CD4-positive, alpha-beta T cell (primary cell): ENCODE measurements at regions not wholly inside any gene's neighbourhood (a gene's known extent, or its start where the extent isn't known, plus 50 kb on each side); places are given as distances from the start of the nearest gene placed in this dataset.
"Not testable (repeated sequence)": the region's sequence is repeated elsewhere in the genome, so short reads cannot be mapped to it uniquely, and the experiment has no call there.

Experiments used
- ATAC-seq: fragments of 200-7000 bp; cut with Tn5 transposase; one replicate; pipeline ENCODE4 v1.10.0; 2022; ENCODE audit warnings: mild to moderate bottlenecking; ENCODE audit not compliant: poor library complexity
- CTCF ChIA-PET: fragments of 350-600 bp; sonication (Branson Sonifier 250); formaldehyde crosslinking; loops from one replicate; lab custom pipeline; 2021; ENCODE audit warnings: antibody characterized with exemption, inconsistent platforms; lab: Charles Lee
- POLR2A ChIA-PET: fragments of 350-600 bp; sonication (Branson Sonifier 250); formaldehyde crosslinking; loops from one replicate; lab custom pipeline; 2021; ENCODE audit warnings: antibody characterized with exemption, inconsistent platforms; lab: Charles Lee
- DNase-seq, 14 experiments: peaks; one replicate each; pipeline ENCODE4 v3.0.0-alpha.2; 2013 to 2020; ENCODE audit warnings: mixed read lengths in 2 of 14
- H3K27ac ChIP-seq, 2 donors: one replicate each; pipeline versions ENCODE4 v1.5.1 to v1.7.0; 2013; ENCODE audit warnings: low read length in 2 of 2, low read depth in 1 of 2, mild to moderate bottlenecking in 1 of 2
- H3K27me3 ChIP-seq, 2 experiments: 1 replicate in 1 of 2; 2 replicates in 1 of 2; pipeline versions ENCODE4 v1.6.1 to v1.7.0; 2013; ENCODE audit warnings: low read length in 2 of 2, control low read depth in 1 of 2, mild to moderate bottlenecking in 1 of 2, moderate library complexity in 1 of 2; ENCODE audit not compliant: insufficient read depth in 2 of 2, control insufficient read depth in 1 of 2
- H3K36me3 ChIP-seq: one replicate; pipeline ENCODE4 v1.6.1; 2013; ENCODE audit warnings: low read length, control low read depth; ENCODE audit not compliant: insufficient read depth
- H3K4me1 ChIP-seq: one replicate; pipeline ENCODE4 v1.6.1; 2013; ENCODE audit warnings: low read length, control low read depth; ENCODE audit not compliant: insufficient read depth
- H3K4me3 ChIP-seq: one replicate; pipeline ENCODE4 v1.5.1; 2013; ENCODE audit warnings: mild to moderate bottlenecking, low read length, moderate library complexity
- H3K9me3 ChIP-seq, 2 experiments: 1 replicate in 1 of 2; 2 replicates in 1 of 2; pipeline versions ENCODE4 v1.6.1 to v1.7.0; 2013; ENCODE audit warnings: low read length in 2 of 2, mild to moderate bottlenecking in 2 of 2, control low read depth in 1 of 2, moderate library complexity in 1 of 2; ENCODE audit not compliant: control insufficient read depth in 1 of 2, insufficient read depth in 1 of 2
- H3K27ac Mint-ChIP-seq: one replicate; pipeline ENCODE4 v1.8.0; 2020; ENCODE audit warnings: mixed read lengths
- H3K27me3 Mint-ChIP-seq: one replicate; pipeline ENCODE4 v1.8.0; 2021; ENCODE audit warnings: mixed read lengths
- H3K36me3 Mint-ChIP-seq: one replicate; pipeline ENCODE4 v1.8.0; 2021; ENCODE audit warnings: low read depth, mixed read lengths
- H3K4me1 Mint-ChIP-seq: one replicate; pipeline ENCODE4 v1.8.0; 2021; ENCODE audit warnings: low read depth, mixed read lengths
- H3K4me3 Mint-ChIP-seq: one replicate; pipeline ENCODE4 v1.8.0; 2020; ENCODE audit warnings: mild to moderate bottlenecking, mixed read lengths
- H3K9me3 Mint-ChIP-seq: one replicate; pipeline ENCODE4 v1.8.0; 2020; ENCODE audit warnings: mixed read lengths
- CTCF ChIP-seq: fragments of 200-600 bp; IDR thresholded peaks from one replicate; pipeline ENCODE4 v1.8.0; 2022; ENCODE audit warnings: antibody characterized with exemption, mild to moderate bottlenecking
- intact Hi-C, 2 experiments: fragments of 100-400 bp; cut with DNase I in 1 of 2; cut with micrococcal nuclease in 1 of 2; formaldehyde crosslinking; loops; one replicate each; pipeline versions ENCODE4 v1.15.1 to v1.9.0; 2023 to 2025; cut with DNase I, micrococcal nuclease

- no peak for TF ChIP-seq CTCF
- H3K4me1 ChIP-seq: no peaks in the 10 kb centered on the region
- no peak for DNase-seq
- no peak overlapping the region for H3K4me3 ChIP-seq
- no peak overlapping the region for H3K4me3 Mint-ChIP-seq
- no peak for ATAC-seq
- ChIA-PET POLR2A (no interaction called here), CTCF (no interaction called here)
- no peak overlapping the region for H3K27ac Mint-ChIP-seq
- no peak overlapping the region for H3K27ac ChIP-seq
- peaks cover 14% of the 10 kb centered on the region for H3K9me3 Mint-ChIP-seq
- H3K36me3 ChIP-seq: no peaks in the 10 kb centered on the region
- intact Hi-C loops: no loop called here
- H3K4me1 Mint-ChIP-seq: no peaks in the 10 kb centered on the region
- H3K27me3 Mint-ChIP-seq: peaks cover 7% of the 10 kb centered on the region
- H3K9me3 ChIP-seq: no peaks in the 10 kb centered on the region
- no peaks in the 10 kb centered on the region for H3K27me3 ChIP-seq
- peaks cover 4% of the 10 kb centered on the region for H3K36me3 Mint-ChIP-seq
Measured at GRCh38 chr2:156229724-156230362, 102.7 kb downstream of the NR4A2 start.

DNA sequence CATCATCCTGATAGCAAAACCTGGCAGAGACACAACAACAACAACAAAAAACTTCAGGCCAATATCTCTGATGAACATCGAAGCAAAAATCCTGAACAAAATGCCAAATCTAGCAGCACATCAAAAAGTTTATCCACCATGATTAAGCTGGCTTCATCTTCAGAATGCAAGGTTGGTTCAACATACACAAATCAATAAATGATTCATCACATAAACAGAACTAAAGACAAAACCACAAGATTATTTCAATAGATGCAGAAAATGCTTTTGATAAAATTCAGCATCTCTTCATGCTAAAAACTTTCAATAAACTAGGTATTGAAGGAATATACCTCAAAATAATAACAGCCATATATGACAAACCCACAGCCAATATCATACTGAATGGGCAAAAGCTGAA lies 109.2 kb downstream of the NR4A2 start:
- H3K27ac Mint-ChIP-seq, H3K4me1 Mint-ChIP-seq, H3K27ac ChIP-seq, H3K36me3 ChIP-seq, DNase-seq, H3K4me3 ChIP-seq, ATAC-seq, H3K4me1 ChIP-seq, H3K4me3 Mint-ChIP-seq, CTCF ChIA-PET, H3K27me3 Mint-ChIP-seq, POLR2A ChIA-PET, H3K27me3 ChIP-seq, intact Hi-C loops: not testable (repeated sequence)
- peaks cover 20% of the 10 kb centered on the region for H3K36me3 Mint-ChIP-seq
- peaks cover 20% of the 10 kb centered on the region for H3K9me3 Mint-ChIP-seq
- peaks cover 0 to 13% of the 10 kb centered on the region in 2 experiments for H3K9me3 ChIP-seq

DNA sequence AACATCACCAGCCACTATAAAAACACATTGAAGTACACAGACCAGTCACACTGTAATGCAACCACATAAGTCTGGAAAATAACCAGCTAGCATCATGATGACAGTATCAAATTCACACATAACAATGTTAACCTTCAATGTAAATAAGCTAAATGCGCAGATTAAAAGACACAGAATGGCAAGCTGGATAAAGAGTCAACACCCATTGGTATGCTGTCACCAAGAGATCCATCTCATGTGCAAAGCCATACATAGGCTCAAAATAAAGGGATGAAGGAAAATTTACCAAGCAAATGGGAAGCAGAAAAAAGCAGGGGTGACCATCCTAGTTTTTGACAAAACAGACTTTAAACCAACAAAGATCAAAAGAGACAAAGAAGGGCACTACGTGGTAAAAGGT lies 110.8 kb downstream of the NR4A2 start:
- Histone ChIP-seq H3K4me3 (no peak overlapping the region), H3K9me3 (peaks cover 0 to 13% of the 10 kb centered on the region in 2 experiments), H3K27me3 (no peaks in the 10 kb centered on the region), H3K27ac (no peak overlapping the region), H3K36me3 (no peaks in the 10 kb centered on the region), H3K4me1 (no peaks in the 10 kb centered on the region)
- Mint-ChIP-seq H3K4me1 (no peaks in the 10 kb centered on the region), H3K4me3 (no peak overlapping the region), H3K36me3 (peaks cover 20% of the 10 kb centered on the region), H3K27ac (no peak overlapping the region), H3K9me3 (peaks cover 20% of the 10 kb centered on the region), H3K27me3 (peaks cover 18% of the 10 kb centered on the region)
- ChIA-PET CTCF (no interaction called here), POLR2A (no interaction called here)
- intact Hi-C loops: no loop called here
- DNase-seq (no peak), ATAC-seq (no peak)
- TF ChIP-seq CTCF: no peak

DNA sequence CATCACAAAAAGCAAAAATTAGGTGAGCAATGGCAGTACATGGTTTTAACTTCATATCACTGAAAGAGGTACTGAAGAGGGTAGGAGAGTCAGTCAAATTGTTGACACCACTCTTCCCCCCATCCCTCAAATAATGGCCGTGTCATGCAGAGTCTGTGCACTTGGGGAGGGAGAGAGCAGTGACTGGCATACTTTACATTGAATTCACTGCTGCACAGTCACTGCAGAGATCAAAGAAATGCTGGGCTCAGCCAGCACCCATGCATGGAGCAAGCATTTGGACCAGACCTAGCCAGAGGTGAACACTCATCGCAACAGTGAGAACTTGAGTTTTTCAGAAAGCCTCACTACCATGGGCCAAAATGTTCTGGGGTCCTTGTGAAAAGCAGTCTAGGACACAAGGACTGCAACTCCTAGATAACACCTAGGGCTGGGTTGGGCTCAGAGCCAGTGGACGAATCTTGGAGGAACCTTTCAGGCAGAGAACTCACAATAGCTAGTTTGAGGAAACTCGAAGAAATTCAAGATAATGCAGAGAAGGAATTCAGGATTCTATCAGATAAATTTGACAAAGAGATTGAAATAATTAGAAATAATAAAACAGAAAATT lies 112.9 kb downstream of the NR4A2 start:
- ChIA-PET POLR2A (no interaction called here), CTCF (no interaction called here)
- Histone ChIP-seq H3K4me3 (no peak overlapping the region), H3K27me3 (peaks cover 0 to 3% of the 10 kb centered on the region in 2 experiments), H3K27ac (no peak overlapping the region), H3K9me3 (peaks cover 0 to 13% of the 10 kb centered on the region in 2 experiments), H3K4me1 (no peaks in the 10 kb centered on the region), H3K36me3 (no peaks in the 10 kb centered on the region)
- Mint-ChIP-seq H3K4me1 (no peaks in the 10 kb centered on the region), H3K27me3 (peaks cover 13% of the 10 kb centered on the region), H3K4me3 (no peak overlapping the region), H3K36me3 (peaks cover 14% of the 10 kb centered on the region), H3K27ac (no peak overlapping the region), H3K9me3 (peaks cover 14% of the 10 kb centered on the region)
- ATAC-seq (no peak), DNase-seq (no peak)
- intact Hi-C loops: no loop called here
- no peak for TF ChIP-seq CTCF
